Lower leg skin (tissue), 4 donors: ENCODE measurements at regions not wholly inside any gene's neighbourhood (a gene's known extent, or its start where the extent isn't known, plus 50 kb on each side); places are given as distances from the start of the nearest gene placed in this dataset.

Experiments
- DNase-seq, 2 donors: peaks; one replicate each; pipeline ENCODE4 v3.0.0-alpha.2; 2019; ENCODE audit warnings: low spot score in 2 of 2
- H3K4me3 ChIP-seq: fragments of 200-600 bp; sonication (generic); 2 replicates; pipeline ENCODE4 v1.5.1; 2017; ENCODE audit warnings: mild to moderate bottlenecking, low read depth; ENCODE audit not compliant: poor library complexity, severe bottlenecking
- POLR2A ChIP-seq, 2 donors: fragments of 450-650 bp; IDR thresholded peaks; one replicate each; pipeline ENCODE4 v1.6.1; 2016 to 2017; ENCODE audit warnings: antibody characterized with exemption in 2 of 2, mild to moderate bottlenecking in 1 of 2, moderate library complexity in 1 of 2
- WGBS, 2 donors: methylation state at CpG; one replicate each; pipeline ENCODE4 v1.1.5; 2018; 5-methylcytosine and 5-hydroxymethylcytosine counted together
- intact Hi-C: fragments of 100-400 bp; cut with DNase I; formaldehyde crosslinking; loops from one replicate; pipeline ENCODE4 v1.15.0; 2023; ENCODE audit warnings: low total_unique reads
- TF ChIP-seq, protein P1 (sequence below), 3 donors: fragments of 450-650 bp; IDR thresholded peaks; one replicate each; pipeline ENCODE4 v1.5.1; 2016; ENCODE audit warnings: antibody characterized with exemption in 3 of 3, mild to moderate bottlenecking in 3 of 3, moderate library complexity in 2 of 3

DNA sequence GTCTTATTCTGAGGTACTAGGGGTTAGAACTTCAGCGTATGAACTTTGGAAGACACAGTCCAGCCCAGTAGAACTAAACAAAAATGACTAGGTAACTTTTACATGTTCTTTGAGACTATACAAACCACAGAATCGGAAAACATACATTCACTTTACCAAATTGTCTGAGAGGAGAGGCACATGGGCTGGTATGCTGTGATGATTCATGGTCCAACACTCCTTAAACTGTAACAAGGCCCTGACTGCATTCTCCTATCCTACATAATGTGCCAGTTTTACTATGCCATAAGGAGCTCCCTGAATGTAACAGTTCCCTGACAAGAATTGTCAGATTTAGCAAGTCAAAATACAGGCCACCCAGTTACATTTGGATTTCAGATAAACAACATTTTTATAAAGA is 640.0 kb downstream of the RAB28 start:
- no peak overlapping the region for H3K4me3 ChIP-seq
- no peak for DNase-seq
- WGBS, 2 donors: 84 to 86% methylated on average over 2 of the region's 2 CpGs
- TF ChIP-seq, protein P1, sequence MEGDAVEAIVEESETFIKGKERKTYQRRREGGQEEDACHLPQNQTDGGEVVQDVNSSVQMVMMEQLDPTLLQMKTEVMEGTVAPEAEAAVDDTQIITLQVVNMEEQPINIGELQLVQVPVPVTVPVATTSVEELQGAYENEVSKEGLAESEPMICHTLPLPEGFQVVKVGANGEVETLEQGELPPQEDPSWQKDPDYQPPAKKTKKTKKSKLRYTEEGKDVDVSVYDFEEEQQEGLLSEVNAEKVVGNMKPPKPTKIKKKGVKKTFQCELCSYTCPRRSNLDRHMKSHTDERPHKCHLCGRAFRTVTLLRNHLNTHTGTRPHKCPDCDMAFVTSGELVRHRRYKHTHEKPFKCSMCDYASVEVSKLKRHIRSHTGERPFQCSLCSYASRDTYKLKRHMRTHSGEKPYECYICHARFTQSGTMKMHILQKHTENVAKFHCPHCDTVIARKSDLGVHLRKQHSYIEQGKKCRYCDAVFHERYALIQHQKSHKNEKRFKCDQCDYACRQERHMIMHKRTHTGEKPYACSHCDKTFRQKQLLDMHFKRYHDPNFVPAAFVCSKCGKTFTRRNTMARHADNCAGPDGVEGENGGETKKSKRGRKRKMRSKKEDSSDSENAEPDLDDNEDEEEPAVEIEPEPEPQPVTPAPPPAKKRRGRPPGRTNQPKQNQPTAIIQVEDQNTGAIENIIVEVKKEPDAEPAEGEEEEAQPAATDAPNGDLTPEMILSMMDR (IDR thresholded peaks at IDR 0.05): no peak
- no peak for TF ChIP-seq POLR2A (IDR thresholded peaks at IDR 0.05)
- intact Hi-C loops: no loop called here

DNA sequence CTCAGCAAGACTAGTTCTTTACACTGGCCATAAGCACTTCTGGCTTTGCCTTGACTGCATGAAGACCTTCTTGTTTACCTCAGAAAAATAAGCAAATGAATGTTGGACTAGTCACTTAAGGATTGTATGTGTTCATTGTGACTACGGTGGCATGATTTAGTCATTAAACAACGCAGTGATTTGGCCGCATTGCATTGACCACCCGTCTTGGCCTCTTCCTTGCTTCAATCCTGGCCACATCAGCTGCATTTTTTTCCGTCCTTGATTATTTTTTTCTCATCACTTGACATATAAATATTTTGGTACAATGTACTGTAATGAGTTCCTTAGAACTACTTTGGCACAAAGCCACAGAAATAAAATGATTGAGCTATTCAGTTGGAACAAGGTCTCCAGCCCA is 656.2 kb downstream of the RAB28 start:
- WGBS, 2 donors: 86 to 91% methylated on average over 5 of the region's 5 CpGs

DNA sequence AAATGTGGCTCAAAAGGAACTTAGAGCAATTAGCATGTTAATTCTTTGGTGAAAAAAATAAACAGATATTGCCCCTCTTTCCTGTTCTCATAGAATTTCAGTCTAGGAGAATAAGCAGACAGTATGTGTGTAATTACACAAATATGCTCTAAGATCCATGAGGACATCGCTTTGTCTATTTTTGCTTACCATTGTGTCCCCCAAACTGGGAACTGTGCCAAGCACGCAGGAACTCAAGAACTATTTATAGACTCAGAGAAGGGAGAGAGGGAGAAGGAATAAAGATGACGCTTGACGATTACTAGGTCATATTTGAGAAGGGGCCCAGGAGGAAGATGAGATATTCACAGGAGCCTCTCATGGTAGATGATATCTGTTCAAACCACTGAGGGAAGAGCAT is 692.6 kb downstream of the RAB28 start:
- no peak for DNase-seq
- H3K4me3 ChIP-seq: no peak overlapping the region
- WGBS, 2 donors: 43 to 52% methylated on average over 4 of the region's 4 CpGs
- intact Hi-C loops: no loop called here
- TF ChIP-seq POLR2A (IDR thresholded peaks at IDR 0.05): no peak

More for the DNA sequence above, 656.2 kb downstream of the RAB28 start:
- TF ChIP-seq POLR2A (IDR thresholded peaks at IDR 0.05): no peak
- TF ChIP-seq, protein P1 (IDR thresholded peaks at IDR 0.05): no peak
- intact Hi-C loops: no loop called here
- DNase-seq: no peak
- no peak overlapping the region for H3K4me3 ChIP-seq

DNA sequence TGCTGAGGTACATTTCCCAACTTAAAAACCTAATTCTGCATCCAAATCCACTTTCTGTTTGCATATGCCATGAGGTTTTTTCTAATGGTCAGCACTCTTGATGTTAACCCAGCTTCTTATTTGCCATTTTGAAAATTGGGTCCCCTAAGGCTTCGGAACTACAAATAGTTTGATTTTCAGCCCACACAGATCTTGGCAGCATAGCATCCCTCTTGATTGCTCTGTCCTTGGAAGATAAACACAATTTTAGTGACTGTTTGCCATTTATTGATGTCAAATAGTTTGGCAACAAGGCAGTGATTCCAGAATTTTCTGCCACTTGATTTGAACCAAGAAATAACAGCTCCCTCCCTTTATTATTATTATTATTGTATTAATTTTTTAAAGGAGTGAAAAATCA is 696.9 kb downstream of the RAB28 start:
- TF ChIP-seq, protein P1 (IDR thresholded peaks at IDR 0.05): no peak
- TF ChIP-seq POLR2A (IDR thresholded peaks at IDR 0.05): no peak

DNA sequence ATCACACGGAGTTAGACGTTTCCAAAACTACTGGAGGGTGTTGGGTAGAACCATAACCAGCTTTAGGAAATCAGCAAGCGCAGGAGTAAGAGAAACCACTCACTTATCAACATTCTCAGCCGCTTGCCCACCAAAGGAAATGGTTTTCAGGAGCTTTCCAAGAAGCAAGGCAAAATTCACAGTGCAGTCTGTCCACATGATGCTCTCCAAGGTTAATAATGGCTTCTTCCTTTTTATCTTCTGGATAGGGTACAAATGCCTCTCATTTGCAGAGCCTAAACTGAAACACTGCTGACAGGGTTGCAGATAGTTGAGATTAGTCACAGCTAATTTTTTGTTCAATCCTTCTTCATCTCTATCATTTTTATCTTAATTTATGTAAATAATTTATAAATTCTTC is 705.4 kb downstream of the RAB28 start:
- no peak overlapping the region for H3K4me3 ChIP-seq
- intact Hi-C loops: no loop called here
- TF ChIP-seq, protein P1 (IDR thresholded peaks at IDR 0.05): no peak
- no peak for TF ChIP-seq POLR2A (IDR thresholded peaks at IDR 0.05)
- WGBS, 2 donors: 83 to 88% methylated on average over 4 of the region's 4 CpGs
- no peak for DNase-seq

More for the DNA sequence above, 696.9 kb downstream of the RAB28 start:
- no peak for DNase-seq
- H3K4me3 ChIP-seq: no peak overlapping the region
- intact Hi-C loops: no loop called here
- 80 to 91% methylated on average over 1 of the region's 1 CpG for WGBS, 2 donors

DNA sequence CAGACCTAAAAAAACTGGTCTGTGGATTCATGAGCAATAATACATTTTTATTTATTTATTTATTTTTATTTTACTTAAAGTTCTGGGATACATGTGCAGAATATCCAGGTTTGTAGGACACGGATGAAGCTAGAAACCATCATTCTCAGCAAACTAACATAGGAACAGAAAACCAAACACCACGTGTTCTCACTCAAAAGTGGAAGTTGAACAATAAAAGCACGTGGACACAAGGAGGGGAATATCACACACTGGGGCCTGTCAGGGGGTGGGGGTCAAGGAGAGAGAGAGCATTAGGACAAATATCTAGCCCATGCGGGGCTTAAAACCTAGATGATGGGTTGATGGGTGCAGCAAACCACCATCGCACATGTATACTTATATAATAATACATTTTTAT is 705.9 kb downstream of the RAB28 start:
- WGBS, 2 donors: 83 to 87% methylated on average over 5 of the region's 5 CpGs
- TF ChIP-seq POLR2A (IDR thresholded peaks at IDR 0.05): no peak
- TF ChIP-seq, protein P1 (IDR thresholded peaks at IDR 0.05): no peak
- intact Hi-C loops: no loop called here
- no peak overlapping the region for H3K4me3 ChIP-seq
- DNase-seq: no peak
